ENCODE measurements at regions not wholly inside any gene's neighbourhood (a gene's known extent, or its start where the extent isn't known, plus 50 kb on each side); places are given as distances from the start of the nearest gene placed in this dataset.

DNA sequence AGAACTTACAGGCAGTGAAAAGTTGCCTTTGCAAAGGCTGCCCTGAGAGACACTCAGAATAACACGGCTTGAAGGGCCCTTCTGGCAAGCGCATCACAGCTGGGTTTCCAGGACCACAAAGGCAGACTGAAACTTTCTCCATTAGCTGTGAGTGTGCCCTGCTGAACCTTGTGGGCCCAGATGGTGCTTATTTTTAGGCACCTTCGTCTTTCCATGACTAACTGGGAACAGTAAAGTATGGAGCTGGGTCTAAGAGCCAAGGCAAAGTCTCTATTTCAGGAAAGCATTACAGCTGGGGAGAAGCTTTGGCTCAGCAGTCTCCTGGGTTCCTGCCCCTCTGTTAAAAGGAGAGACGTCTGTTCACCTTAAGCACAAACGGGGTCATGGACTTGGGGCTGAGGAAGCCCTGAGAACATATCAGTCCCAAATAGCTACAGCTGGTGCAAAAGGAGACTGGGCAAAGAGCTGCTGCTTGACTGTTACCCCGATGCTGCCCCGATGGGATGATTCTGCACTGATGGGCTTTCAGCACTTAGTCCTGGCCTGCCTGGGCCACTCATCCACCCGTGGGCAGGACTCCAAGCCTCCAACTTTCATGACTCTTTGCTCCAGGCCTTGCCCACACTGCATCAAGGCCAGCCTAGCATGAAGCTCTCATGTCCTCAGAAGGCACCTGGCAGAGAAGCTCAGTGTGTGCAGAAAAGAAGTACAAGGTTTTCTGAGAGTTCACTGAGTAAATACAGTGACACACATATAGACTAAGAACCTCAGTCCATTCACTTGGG lies 248.3 kb downstream of the PHLDA1 start:
- TF ChIP-seq TCF12 (IDR thresholded peaks at IDR 0.05; ENCODE audit: low read depth), result no peak
- TF ChIP-seq, protein P1, sequence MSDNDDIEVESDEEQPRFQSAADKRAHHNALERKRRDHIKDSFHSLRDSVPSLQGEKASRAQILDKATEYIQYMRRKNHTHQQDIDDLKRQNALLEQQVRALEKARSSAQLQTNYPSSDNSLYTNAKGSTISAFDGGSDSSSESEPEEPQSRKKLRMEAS (IDR thresholded peaks at IDR 0.05), result no peak

All from Ishikawa (cell line).